H1 (cell line): ENCODE measurements at regions not wholly inside any gene's neighbourhood (a gene's known extent, or its start where the extent isn't known, plus 50 kb on each side); places are given as distances from the start of the nearest gene placed in this dataset.

Experiments
- PHF8 ChIP-seq: fragments of 200-600 bp; sonication (generic); conservative IDR thresholded peaks from 2 replicates; pipeline ENCODE4 v1.7.1; 2012; ENCODE audit warnings: low read depth, mild to moderate bottlenecking, inconsistent platforms, low read length, moderate library complexity

DNA sequence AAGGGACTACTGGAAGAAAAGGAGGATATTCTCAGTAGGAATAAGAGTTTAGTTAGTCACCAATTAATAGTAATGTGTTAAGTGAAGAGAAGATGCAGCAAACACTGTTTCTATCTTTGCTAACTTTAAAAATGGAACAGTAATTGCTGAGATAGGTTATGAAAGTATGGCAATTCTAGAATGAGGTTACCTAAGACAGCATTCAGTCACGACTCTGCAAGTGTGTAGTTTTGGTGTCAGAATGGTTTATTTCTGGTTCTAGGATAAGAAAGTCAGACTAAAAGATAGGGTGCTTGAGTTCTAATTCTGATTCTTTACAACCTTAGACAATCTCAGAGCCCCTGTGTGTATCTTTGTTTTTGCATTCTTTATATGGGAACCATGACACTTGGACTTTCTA lies 138.1 kb downstream of the POU4F1 start (continued):
- TF ChIP-seq PHF8 = no peak
